K562 (cell line): ENCODE measurements at regions not wholly inside any gene's neighbourhood (a gene's known extent, or its start where the extent isn't known, plus 50 kb on each side); places are given as distances from the start of the nearest gene placed in this dataset.

Experiments used
- ATAC-seq: fragments of 200-7000 bp; cut with Tn5 transposase; 3 replicates; pipeline ENCODE4 v1.9.1; 2020; ENCODE audit warnings: moderate library complexity
- BruUV-seq: library from RNA; stranded (reverse); fragments of 400-500 nt; replicated peaks from 2 replicates; lab custom pipeline; 2021; lab: Mats Ljungman, UMichigan
- CTCF ChIA-PET: fragments of 300-600 bp; formaldehyde crosslinking; extraction: SDS; loops from one replicate; lab custom pipeline; 2021; ENCODE audit warnings: low intra/inter-chr PET ratio; lab: Yijun Ruan, JAX
- POLR2A ChIA-PET: fragments of 300-600, 350-650 bp; sonication (Branson Sonifier 250); formaldehyde crosslinking; extraction: SDS; loops from one replicate; lab custom pipeline; 2021; ENCODE audit warnings: antibody characterized with exemption, inconsistent platforms; lab: Yijun Ruan, JAX
- DNase-seq, 4 experiments: peaks; one replicate each; pipeline versions ENCODE4 v3.0.0 to v3.0.0-alpha.2; 2011 to 2018; ENCODE audit warnings: low spot score in 3 of 4, mixed read lengths in 3 of 4; ENCODE audit errors: extremely low read depth in 1 of 4
- FAIRE-seq: peaks from 2 replicates; lab custom pipeline; 2011; peaks lifted over from hg19 to GRCh38; lab: Jason Lieb, UNC
- H2AFZ ChIP-seq: 2 replicates; pipeline ENCODE4 v1.6.0; 2011; ENCODE audit warnings: low read depth, low read length, control low read depth, inconsistent platforms
- H3K27ac ChIP-seq: fragments of 200-600 bp; 3 replicates; pipeline ENCODE4 v1.8.0; 2011; ENCODE audit warnings: low read depth, mild to moderate bottlenecking, control low read depth, inconsistent platforms, low read length, moderate library complexity, mixed read lengths; ENCODE audit errors: extremely low read depth
- H3K27me3 ChIP-seq, 2 experiments: fragments of 300-600 bp in 1 of 2; 2 replicates in 1 of 2; 3 replicates in 1 of 2; pipeline versions ENCODE4 v1.6.0 to v1.8.0; 2011; ENCODE audit warnings: inconsistent platforms in 2 of 2, low read length in 2 of 2, mild to moderate bottlenecking in 1 of 2, mixed read lengths in 1 of 2, moderate library complexity in 1 of 2; ENCODE audit not compliant: control insufficient read depth in 2 of 2, insufficient read depth in 2 of 2
- H3K36me3 ChIP-seq: fragments of 300-600 bp; 3 replicates; pipeline ENCODE4 v1.8.0; 2011; ENCODE audit warnings: mild to moderate bottlenecking, low read length, inconsistent platforms; ENCODE audit not compliant: control insufficient read depth, insufficient read depth
- H3K4me1 ChIP-seq, 2 experiments: fragments of 200-600 bp in 1 of 2; replicated peaks in 1 of 2; 2 replicates in 1 of 2; 3 replicates in 1 of 2; pipeline versions ENCODE4 v1.5.1 to v1.8.0; 2011; ENCODE audit warnings: inconsistent platforms in 2 of 2, low read length in 2 of 2, mild to moderate bottlenecking in 1 of 2, mixed read lengths in 1 of 2, moderate library complexity in 1 of 2; ENCODE audit not compliant: control insufficient read depth in 2 of 2, insufficient read depth in 2 of 2
- H3K4me2 ChIP-seq: 2 replicates; pipeline ENCODE4 v1.6.1; 2011; ENCODE audit warnings: low read length, control low read depth, inconsistent platforms, mixed read lengths; ENCODE audit not compliant: insufficient read depth
- H3K4me3 ChIP-seq: fragments of 200-600 bp; sonication (generic), shearing (Covaris generic); 2 replicates; pipeline ENCODE4 v1.5.1; 2016; ENCODE audit warnings: control low read depth, inconsistent platforms
- H3K79me2 ChIP-seq: fragments of 200-600 bp; 3 replicates; pipeline ENCODE4 v1.8.0; 2011; ENCODE audit warnings: low read length, inconsistent platforms; ENCODE audit not compliant: control insufficient read depth, insufficient read depth
- H3K9ac ChIP-seq, 2 experiments: 2 replicates each; pipeline versions ENCODE4 v1.6.0 to v1.6.1; 2011; ENCODE audit warnings: low read depth in 2 of 2, low read length in 2 of 2, control low read depth in 1 of 2, inconsistent platforms in 1 of 2, mild to moderate bottlenecking in 1 of 2, mixed read lengths in 1 of 2; ENCODE audit not compliant: insufficient read depth in 1 of 2
- H3K9me1 ChIP-seq: one replicate; pipeline ENCODE4 v1.6.0; 2011; ENCODE audit warnings: inconsistent platforms, mild to moderate bottlenecking, low read length, moderate library complexity; ENCODE audit not compliant: control insufficient read depth, insufficient read depth
- H3K9me3 ChIP-seq: replicated peaks from 2 replicates; pipeline ENCODE4 v1.5.1; 2011; ENCODE audit warnings: low read depth, low read length, inconsistent platforms; ENCODE audit not compliant: control insufficient read depth, insufficient read depth
- H4K20me1 ChIP-seq: replicated peaks from 2 replicates; pipeline ENCODE4 v1.6.1; 2011; ENCODE audit warnings: low read length, inconsistent platforms, mixed read lengths; ENCODE audit not compliant: control insufficient read depth, insufficient read depth
- BCL6 ChIP-seq: fragments of 250-450 bp; sonication (Bioruptor Pico); IDR thresholded peaks from 2 replicates; pipeline ENCODE4 v1.4.0; 2020
- CSDE1 ChIP-seq, 2 experiments: fragments of 450-650 bp; IDR thresholded peaks; 2 replicates each; pipeline ENCODE4 v1.6.1; 2016; ENCODE audit warnings: mild to moderate bottlenecking in 1 of 2
- GTF2E2 ChIP-seq: fragments of 200-800 bp; sonication (Bioruptor generic); IDR thresholded peaks from 2 replicates; pipeline ENCODE4 v1.6.1; 2016; ENCODE audit warnings: missing genetic modification characterization, missing compliant biosample characterization
- IFI16 ChIP-seq: fragments of 250-450 bp; sonication (Bioruptor Pico); IDR thresholded peaks from 2 replicates; pipeline ENCODE4 v2.1.2; 2022; ENCODE audit warnings: mild to moderate bottlenecking, inconsistent platforms
- ILF3 ChIP-seq: fragments of 450-650 bp; IDR thresholded peaks from 2 replicates; pipeline ENCODE4 v1.6.1; 2018; ENCODE audit warnings: antibody characterized with exemption, mild to moderate bottlenecking, moderate library complexity, borderline replicate concordance
- NCOR1 ChIP-seq: fragments of 450-650 bp; IDR thresholded peaks from 2 replicates; pipeline ENCODE4 v1.6.1; 2016; ENCODE audit warnings: mild to moderate bottlenecking, moderate library complexity
- TCF3 ChIP-seq: sonication (generic); formaldehyde crosslinking; IDR thresholded peaks from 2 replicates; pipeline ENCODE4 v1.4.0; 2020; ENCODE audit warnings: mild to moderate bottlenecking, missing genetic modification reagents
- WGBS: fragments of 100-300 bp; shearing (Covaris generic); methylation state at CpG from one replicate; pipeline ENCODE4 v1.1.6; 2016; ENCODE audit warnings: low coverage, mixed read lengths; ENCODE audit not compliant: insufficient coverage; ENCODE audit errors: missing lambda C conversion rate; 5-methylcytosine and 5-hydroxymethylcytosine counted together
- in situ Hi-C: fragments of 300-500 bp; cut with MboI; formaldehyde crosslinking; loops from 4 replicates; pipeline ENCODE4 v1.15.0; 2018; ENCODE audit warnings: inconsistent platforms, mixed read lengths
- intact Hi-C: fragments of 100-400 bp; cut with micrococcal nuclease; formaldehyde crosslinking; loops from 2 replicates; pipeline ENCODE4 v1.14.2; 2022
- TF ChIP-seq, protein P1 (sequence below): fragments of 250-450 bp; sonication (Bioruptor Pico); IDR thresholded peaks from 2 replicates; pipeline ENCODE4 v1.8.0; 2022; ENCODE audit warnings: inconsistent platforms, mild to moderate bottlenecking, moderate library complexity, borderline replicate concordance

DNA sequence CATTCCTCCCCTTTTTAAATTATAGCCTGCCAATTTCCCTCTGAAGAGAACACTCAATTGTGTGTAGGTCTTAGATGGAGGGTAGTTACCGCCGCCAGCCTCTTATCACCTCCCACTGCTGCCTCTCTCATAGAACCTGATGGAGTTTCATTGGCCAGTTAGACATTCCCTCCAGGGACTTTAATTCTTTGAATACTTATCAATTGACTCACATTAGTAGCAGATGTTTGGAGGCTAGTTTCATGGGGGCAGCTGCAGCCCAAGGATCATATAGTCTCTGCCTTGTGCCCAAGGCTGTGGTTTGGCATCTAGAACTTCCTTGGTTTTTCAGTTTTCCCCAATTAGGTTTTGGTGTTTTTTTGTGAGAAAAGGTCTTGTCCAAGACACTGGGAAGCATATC, 318.9 kb upstream of the HTR2A start:
- Histone ChIP-seq H3K79me2 (no peaks in the 10 kb centered on the region), H3K9ac (no peak overlapping the region), H3K27ac (no peak overlapping the region), H3K36me3 (no peaks in the 10 kb centered on the region), H3K9me1 (no peaks in the 10 kb centered on the region), H4K20me1 (no peaks in the 10 kb centered on the region), H3K4me1 (no peaks in the 10 kb centered on the region), H3K9me3 (no peaks in the 10 kb centered on the region), H3K27me3 (no peaks in the 10 kb centered on the region), H3K4me3 (no peak overlapping the region), H3K4me2 (no peak overlapping the region), H2AFZ (no peak overlapping the region)
- no peak for ATAC-seq
- in situ Hi-C loops = no loop called here
- no TSS peak for BruUV-seq
- WGBS = 0% methylated on average over 2 of the region's 2 CpGs
- TF ChIP-seq IFI16 (CRISPR knock-in tag) (no peak), BCL6 (CRISPR knock-in tag) (no peak), GTF2E2 (no peak), CSDE1 (IDR thresholded peaks at IDR 0.05) (no peak), TCF3 (CRISPR knock-in tag) (no peak), NCOR1 (no peak), ILF3 (no peak)
- TF ChIP-seq, protein P1, sequence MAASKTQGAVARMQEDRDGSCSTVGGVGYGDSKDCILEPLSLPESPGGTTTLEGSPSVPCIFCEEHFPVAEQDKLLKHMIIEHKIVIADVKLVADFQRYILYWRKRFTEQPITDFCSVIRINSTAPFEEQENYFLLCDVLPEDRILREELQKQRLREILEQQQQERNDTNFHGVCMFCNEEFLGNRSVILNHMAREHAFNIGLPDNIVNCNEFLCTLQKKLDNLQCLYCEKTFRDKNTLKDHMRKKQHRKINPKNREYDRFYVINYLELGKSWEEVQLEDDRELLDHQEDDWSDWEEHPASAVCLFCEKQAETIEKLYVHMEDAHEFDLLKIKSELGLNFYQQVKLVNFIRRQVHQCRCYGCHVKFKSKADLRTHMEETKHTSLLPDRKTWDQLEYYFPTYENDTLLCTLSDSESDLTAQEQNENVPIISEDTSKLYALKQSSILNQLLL (CRISPR knock-in tag) = no peak
- DNase-seq = no peak
- CTCF ChIA-PET = no interaction called here
- no peak for FAIRE-seq
- POLR2A ChIA-PET = no interaction called here
- intact Hi-C loops = no loop called here
